HG03521 (cell line): ENCODE measurements at regions not wholly inside any gene's neighbourhood (a gene's known extent, or its start where the extent isn't known, plus 50 kb on each side); places are given as distances from the start of the nearest gene placed in this dataset.

ENCODE experiments used
- ATAC-seq: cut with Tn5 transposase; IDR thresholded peaks from one replicate; pipeline ENCODE4 v1.9.1; 2021; ENCODE audit warnings: mild to moderate bottlenecking, moderate library complexity; ENCODE audit not compliant: unreplicated experiment

DNA sequence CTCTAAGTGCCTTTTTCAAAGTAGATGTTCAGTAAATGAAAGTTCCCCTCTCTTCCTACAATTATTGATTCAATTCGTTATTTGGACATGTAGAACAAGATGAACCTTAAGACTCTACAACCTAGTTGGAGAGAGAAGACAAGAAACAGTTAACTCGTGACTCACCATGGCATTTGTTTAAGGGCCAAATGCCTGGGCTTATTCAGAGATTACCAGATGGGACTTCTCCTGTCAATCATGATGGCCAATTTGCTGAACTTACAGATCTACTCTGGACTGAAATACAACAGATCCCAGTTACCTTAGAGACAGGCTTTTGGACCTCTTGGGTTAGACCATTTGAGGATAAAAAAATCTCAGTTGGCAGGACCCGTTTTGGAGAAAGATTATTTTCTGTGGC lies 93.5 kb downstream of the C1orf94 start:
- ATAC-seq: no peak

DNA sequence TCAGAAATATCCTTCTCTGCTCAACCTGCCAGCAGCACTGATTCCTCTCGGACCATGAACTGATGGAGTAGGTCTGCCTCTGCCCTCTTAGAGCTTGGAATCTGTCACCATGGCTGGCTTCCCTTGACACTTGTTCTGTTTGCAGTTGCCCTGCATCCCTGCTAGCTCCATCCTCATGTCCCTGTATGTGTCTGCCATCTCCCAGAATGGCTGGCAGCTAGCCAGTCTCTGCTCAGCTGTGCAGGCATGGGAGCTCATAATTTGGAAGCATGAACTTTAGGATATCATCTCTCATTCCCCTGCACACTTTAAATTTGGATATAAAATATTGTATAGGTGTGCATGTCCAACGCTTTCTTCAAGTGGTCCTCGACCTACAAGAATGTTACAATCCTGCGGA lies 95.4 kb downstream of the C1orf94 start:
- no peak for ATAC-seq

DNA sequence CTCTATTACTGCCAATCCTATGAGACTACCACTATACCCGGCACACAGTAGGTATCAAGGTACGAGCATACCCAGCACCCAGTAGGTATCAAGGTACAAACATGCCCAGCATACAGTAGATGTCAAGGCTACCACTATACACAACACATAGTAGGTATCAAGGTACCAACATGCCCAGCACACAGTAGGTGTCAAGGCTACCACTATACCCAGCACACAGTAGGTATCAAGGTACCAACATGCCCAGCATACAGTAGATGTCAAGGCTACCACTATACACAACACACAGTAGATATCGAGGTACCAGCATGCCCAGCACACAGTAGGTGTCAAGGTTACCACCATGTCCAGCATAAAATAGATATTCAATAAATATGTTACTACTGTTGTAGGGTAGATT lies 98.4 kb downstream of the C1orf94 start:
- no peak for ATAC-seq

DNA sequence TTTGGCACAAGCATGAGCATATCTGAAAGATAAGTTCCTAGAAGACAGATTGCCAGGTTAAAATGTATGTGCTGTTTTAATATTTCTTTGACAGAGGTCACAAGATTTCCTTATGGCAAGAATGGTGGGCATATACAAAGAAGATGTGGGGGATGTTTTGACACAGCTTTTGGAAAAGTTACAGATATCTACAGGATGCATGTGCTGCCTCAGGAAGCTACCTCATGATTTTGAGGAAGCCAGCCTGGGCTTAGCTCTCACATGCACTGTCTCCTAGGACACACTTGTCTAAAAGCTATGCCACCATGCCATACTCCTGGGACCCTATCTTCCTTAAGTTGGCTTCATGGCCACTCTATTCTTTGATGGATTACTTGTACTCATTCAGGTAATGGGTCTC lies 99.9 kb downstream of the C1orf94 start:
- ATAC-seq: no peak

DNA sequence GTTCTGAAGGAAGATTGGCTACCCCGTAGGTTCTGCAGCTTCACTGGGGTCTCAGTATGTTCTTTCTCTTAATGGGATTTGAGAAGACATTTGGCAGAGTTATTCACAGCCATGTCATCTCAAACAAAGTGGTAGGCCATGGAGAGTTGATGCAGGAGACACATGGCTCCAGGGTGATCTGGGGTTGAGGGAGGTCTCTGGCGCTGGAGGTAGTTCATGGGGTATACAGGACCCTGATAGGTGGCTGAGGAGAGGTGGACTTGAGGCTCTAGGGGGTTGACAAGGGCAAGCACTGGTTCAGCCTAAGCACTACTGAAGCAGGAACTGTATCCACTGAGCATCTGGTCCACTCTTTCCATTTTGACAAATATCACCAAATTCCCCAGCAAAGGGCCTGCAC lies 100.4 kb downstream of the C1orf94 start:
- ATAC-seq: no peak

DNA sequence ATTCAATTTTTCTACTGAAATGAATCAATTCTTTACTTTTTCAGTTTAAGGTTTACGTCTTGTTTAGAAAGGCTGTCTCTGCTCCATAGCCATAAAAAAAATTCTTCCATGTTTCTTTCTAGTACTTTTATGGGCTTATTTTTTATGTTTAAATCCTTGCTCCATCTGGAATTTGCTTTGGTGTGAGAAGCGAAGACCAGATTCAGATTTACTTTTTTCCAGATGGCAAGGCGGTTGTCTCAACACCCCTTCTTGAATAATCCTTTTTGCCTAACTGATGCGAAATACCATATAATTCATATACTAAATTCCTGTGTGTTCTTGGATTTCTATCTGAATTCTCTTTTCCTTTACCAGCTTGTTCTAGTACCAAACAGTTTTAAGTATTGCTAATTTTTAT lies 101.5 kb downstream of the C1orf94 start:
- ATAC-seq: no peak

DNA sequence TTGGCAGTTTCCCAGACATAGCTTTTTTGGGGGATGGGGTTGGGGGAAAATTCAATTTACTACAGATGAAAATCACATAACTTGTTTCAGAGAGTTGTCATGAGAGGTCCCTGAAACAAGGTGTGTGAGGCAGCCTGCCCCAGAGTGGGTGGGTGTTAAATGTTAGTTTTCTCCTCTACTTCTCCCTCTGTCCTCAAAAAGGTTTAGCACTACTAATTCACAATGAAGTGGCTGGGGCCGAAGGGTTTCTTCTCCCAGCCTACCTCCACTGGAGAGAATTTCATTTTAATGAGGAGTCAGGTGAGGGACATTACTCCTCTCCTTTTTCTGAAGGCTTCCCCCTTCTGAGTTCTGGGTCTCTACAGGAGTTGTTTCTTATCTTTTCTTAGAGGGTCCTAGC lies 103.3 kb downstream of the C1orf94 start:
- no peak for ATAC-seq

DNA sequence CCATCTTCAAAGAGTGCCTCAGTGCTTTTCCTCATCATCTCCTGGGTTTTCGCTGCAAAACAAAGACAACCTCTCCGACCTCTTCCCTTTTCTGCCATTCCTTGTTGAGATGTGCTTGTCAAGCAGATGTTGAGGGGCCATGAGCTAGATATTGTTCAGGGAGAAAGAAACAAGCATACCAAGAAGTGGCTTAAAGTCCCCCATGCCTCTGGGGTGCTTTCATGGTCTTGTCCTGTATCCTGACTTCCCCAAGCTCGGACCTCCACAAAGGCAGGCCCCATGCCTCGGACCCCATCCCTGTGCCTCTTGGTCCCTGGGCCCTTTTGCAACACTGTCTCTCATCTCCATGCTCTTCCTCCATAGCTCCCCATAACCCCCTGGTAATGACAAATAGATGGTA lies 103.8 kb downstream of the C1orf94 start:
- no peak for ATAC-seq

DNA sequence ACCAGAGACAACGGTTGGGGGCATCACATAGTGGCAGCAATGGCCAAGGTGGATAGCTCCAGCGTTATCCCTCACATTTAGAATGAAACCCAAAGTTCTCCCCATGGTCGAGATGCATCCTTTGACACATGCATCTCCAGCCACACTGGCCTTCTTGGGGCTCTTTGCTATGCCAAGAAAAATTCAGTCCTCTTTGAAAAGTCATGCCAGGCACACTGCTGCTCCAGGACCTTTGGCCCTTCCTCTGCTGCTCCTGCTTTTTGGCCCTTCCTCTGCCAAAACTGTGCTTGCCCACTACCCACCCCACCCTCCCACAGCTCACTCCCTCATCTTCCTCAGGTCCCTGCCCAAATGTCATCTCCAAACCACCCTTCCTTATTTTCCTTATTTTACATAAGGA lies 106.4 kb downstream of the C1orf94 start:
- no peak for ATAC-seq

DNA sequence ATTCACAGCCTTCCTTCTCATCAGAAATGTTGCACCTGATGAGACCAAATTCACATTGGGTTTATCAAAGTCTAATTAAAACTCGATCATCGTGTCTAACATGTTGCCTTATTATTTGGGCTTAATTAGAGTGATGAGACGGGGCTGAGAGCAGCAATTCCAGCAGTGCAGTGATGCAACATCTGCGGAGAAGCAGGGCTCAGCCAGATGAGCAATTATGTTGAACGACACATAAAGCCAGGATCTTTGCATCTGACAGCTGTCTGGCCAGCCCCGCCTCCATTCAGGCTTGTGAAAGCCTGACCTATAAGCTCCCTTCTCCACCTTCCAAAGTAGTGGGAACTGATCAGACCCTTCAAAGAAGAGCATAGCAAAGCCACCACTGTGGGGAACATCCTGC lies 109.8 kb downstream of the C1orf94 start:
- no peak for ATAC-seq

DNA sequence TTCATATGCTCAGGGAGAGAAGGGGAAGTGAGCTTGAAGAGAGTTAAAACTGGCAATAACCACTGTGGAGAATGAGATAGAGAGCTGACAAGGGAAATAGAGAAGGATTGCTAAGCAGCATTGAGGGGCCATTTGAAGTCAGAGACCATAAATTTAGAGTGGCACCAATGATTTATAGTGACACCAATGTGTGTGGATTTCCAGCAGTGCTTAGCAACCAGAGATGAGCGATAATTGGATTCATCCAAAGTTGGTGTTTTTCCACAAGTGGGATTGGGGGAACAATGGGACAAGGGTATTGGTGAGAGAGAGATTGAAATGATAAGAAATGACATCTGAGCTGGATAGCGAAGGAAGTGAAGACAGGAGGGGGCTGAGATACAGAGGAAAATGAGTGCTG lies 114.1 kb downstream of the C1orf94 start:
- ATAC-seq: no peak

DNA sequence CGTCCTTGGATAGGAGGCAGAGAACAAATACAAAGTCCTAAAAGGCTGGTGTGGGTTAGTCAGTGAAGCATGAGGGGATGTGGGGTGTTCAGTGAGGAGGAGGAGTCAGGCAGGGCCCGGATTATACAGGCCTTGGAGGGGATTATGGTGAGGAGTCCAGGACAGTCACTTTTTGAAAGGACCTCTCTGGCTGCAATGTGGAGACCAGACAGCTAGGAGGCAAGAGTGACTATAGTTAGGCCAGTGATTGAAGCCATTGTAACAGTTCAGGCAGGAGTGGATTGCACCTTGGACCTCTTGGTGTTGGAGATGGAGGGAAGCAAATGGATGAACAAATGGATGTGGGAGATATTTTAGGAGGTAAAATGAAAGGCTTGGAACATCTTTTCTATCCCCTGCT lies 115.8 kb downstream of the C1orf94 start:
- no peak for ATAC-seq

DNA sequence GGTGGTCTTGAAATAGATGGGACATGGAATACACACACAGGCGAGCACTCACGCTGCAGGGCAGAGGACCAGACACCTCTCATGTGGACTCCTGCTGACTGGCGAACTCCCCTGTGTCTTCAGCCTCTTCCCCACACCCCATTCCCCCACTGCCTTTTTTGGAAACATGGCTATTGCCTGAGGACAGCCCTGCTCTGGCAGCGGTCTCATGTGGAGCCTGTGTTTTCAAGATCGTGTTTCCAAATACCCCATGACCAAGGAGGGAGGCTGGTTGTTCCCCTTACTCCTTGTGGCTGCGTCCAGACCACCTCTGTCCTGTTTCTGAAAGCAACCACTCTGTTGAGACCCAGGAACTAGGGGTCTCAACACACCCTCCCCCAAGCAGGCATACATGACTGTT lies 119.4 kb downstream of the C1orf94 start:
- ATAC-seq: no peak

DNA sequence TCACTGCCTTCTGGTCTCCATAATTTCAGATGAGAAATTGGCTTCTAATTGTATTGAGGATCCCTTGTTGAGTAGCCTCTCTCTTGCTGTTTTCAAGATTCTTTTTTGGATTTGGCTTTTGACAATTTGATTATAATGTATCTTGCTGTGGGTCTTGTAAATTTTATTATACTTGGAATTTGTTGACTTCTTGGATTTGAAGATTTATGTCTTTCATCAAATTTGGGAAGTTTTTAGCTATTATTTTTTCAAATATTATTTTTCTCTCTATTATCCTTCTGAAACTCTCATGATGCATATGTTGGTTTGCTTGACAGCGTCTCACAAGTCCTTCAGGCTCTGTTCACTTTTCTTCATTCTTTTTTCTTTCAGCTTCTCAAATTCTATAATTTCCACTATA lies 126.1 kb downstream of the C1orf94 start:
- no peak for ATAC-seq

DNA sequence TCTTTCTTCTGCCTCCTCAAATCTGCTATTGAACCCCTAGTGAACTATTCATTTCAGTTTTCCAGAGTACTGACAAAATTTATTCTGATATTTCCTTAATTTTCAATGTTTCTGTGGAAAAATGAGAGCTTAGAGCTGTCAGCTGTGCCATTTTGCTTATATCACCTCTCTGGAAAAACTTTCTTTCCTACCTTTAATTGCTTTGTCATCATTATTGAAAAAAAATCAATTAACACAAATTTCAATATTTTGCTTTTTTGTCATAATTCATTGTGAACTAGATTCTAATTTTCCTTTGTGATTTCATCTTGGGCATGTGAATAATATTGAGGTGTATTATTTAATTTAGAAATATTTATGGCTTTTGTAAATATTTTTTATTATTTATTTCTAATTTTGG lies 126.5 kb downstream of the C1orf94 start:
- ATAC-seq: no peak

DNA sequence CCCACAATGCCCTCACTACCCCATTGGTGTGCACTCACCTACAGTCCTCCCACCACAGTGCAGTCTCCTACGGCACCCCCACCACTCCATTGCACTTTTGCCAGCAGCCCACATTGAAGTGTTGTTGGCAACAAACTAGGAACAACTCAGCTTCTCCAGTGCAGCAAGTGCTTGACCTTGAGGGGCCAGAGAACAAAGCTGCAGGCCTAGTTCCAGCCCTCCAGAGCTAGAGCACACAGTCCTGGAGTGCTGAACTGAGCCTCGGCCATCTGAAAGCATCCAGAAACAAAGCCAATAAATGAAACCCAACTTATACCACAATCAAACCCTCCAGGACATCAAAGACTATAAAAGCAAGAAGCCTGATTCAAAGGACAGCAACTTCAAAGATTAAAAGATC lies 129.9 kb downstream of the C1orf94 start:
- ATAC-seq: no peak

DNA sequence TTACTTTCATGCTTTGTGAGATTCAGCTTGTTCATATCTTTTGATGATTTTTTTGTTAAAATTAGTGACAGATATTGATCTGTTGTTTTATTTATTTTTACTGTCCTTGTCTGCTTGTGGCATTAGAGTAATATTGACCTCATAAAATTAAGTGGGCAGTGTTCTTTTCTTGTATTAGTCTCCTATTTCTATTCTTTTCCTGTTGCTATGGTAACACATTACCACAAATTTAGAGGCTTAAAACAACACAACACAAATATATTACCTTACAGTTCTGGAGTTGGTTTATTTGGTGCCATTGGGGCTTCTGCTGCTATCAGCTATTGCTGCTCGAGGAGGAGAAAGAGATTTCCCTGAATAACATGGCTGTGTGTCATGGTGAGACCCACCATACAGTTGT lies 135.7 kb downstream of the C1orf94 start:
- ATAC-seq: no peak

DNA sequence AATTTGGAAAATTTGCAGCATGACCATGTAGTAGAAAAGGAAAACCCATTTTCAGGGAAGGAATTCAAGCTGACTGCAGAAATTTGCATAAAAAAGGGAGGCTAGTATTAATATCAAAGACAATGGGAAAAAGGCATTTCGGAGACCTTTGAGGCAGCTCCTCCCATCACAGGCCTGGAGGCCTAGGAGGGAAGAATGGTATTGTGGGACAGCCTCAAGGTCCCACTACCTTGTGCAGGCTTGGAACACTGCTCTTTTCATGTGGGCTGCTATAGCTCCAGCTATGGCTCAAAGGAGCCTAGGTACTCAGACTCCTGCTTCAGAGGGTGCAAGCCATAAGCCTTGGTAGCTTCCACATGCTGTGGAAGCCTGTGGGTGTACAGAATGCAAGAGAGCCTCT lies 139.3 kb downstream of the C1orf94 start:
- no peak for ATAC-seq

DNA sequence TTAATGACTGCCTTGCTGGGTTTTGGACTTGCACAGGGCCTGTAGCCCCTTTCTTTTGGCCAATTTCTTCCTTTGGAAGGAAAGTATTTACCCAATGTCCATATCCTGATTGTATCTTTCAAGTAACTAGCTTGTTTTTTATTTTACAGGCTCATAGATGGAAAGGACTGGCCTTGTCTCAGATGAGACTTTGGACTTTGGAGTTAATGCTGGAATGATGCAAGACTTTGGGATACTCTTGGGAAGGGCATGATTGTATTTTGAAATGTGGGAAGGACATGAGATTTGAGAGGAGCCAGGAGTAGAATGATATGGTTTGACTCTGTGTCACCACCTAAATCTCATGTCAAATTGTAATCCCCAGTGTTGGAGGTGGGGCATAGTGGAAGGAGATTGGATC lies 140.1 kb downstream of the C1orf94 start:
- ATAC-seq: no peak

DNA sequence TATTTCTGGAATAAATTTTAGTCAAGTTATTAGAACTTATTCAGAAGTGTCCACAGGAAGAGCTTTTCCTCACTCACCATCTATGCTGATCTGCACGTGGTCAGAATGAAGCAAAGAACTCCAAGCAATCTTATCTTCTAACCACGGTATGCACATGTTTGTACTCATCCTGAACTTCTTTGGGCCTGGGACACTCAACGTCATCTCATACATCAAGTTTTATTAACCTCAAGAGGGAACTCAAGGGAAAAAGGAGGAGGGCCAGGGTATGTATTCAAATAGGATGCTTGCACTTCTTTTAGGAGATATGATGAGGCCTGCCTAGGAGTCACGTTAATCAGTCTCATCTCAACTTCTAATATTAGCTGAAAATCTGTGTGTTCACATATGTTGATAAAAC lies 142.5 kb downstream of the C1orf94 start:
- no peak for ATAC-seq

DNA sequence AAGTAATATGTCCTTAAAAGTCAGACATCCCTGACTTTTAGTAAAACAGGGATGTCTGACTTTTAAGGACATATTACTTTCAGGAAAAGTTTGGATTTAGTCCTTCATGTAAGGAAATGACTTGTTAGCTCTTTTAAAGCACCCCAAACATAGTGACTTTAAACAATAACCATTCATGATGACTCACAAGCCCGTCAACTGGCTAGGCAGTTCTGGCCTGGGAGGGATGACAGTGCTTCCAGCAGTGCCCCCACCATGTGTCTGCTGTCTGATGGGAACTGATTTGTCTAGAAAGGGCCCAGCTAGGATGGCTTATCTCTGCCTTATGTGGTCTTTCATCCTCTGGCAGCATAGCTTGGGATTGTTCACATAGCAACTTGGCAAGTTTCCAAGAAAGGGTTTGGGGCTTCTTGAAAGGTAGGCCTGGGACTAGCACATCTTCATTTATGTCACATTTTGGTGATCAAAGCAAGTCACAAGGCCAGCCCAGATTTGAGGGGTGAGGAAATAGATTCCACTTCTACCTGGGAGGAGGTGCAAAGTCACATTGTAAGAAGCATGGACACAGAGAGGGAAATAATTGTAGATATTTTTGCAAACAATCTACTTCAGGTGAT lies 143.5 kb downstream of the C1orf94 start:
- ATAC-seq: no peak

DNA sequence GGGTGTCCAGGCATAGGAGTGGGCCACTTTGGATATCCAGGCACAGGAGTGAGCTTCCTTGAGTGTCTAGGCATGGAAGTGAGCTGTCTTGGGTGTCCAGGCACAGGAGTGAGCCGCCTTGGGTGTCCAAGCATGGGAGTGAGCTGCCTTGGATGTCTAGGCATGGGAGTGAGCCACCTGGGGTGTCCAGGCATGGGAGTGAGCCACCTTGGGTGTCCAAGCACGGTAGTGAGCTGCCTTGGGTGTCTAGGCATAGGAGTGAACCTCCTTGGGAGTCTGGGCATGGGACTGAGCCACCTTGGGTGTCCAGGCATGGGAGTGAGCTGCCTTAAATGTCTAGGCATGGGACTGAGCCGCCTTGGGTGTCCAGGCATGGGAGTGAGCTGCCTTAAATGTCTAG lies 146.3 kb downstream of the C1orf94 start:
- no peak for ATAC-seq

DNA sequence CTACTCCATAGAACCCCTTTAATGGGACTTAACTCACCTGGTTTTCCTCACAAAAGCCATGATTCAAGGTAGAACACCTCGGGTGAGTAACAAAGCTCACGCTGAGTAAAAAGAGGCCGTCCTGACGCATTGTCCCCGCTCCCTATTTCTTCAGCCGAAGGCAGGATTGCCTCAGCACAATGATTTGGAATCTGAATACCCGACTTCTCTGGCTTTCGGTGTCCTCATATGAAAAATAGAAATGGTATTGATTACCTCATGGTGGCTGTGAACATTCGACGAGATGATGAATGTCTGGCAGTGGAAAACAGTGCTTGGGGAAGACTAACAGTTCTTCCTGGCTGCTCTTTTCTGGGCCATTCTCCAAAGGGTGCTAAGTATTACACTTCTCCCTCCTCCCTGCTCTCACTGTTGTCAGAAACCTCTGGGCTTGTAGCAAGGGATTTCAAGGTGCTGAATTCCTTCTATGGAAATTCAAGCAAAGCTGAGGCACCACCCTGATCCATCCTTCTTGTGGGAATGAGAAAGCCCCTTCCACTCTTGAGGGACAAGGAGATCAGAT lies 148.3 kb downstream of the C1orf94 start:
- no peak for ATAC-seq
